IPS-18c (cell line): ENCODE measurements at regions not wholly inside any gene's neighbourhood (a gene's known extent, or its start where the extent isn't known, plus 50 kb on each side); places are given as distances from the start of the nearest gene placed in this dataset.
"Not testable (repeated sequence)": the region's sequence is repeated elsewhere in the genome, so short reads cannot be mapped to it uniquely, and the experiment has no call there.

Source experiments
- H3K4me3 ChIP-seq: 2 replicates; pipeline ENCODE4 v1.7.0; 2013; ENCODE audit warnings: low read depth, mild to moderate bottlenecking, low read length, moderate library complexity; ENCODE audit not compliant: insufficient read depth
- H3K9me3 ChIP-seq: one replicate; pipeline ENCODE4 v1.6.1; 2013; ENCODE audit warnings: mild to moderate bottlenecking, low read length, moderate library complexity; ENCODE audit not compliant: control insufficient read depth, insufficient read depth

GRCh38 chr6:125354649-125355048, 52.9 kb upstream of the HDDC2 start:
- Histone ChIP-seq H3K9me3 (no peaks in the 10 kb centered on the region), H3K4me3 (no peak overlapping the region)

GRCh38 chr6:125356884-125357283, 55.1 kb upstream of the HDDC2 start:
- Histone ChIP-seq H3K9me3 (no peaks in the 10 kb centered on the region), H3K4me3 (no peak overlapping the region)

GRCh38 chr6:125357515-125358256, 55.9 kb upstream of the HDDC2 start:
- Histone ChIP-seq H3K4me3 (no peak overlapping the region), H3K9me3 (no peaks in the 10 kb centered on the region)

- H3K9me3 ChIP-seq, result no peaks in the 10 kb centered on the region
- H3K4me3 ChIP-seq, result no peak overlapping the region
Measured at GRCh38 chr6:125358898-125359297, 57.1 kb upstream of the HDDC2 start.

- Histone ChIP-seq H3K4me3 (no peak overlapping the region), H3K9me3 (no peaks in the 10 kb centered on the region)
Measured at GRCh38 chr6:125361868-125362267, 60.1 kb upstream of the HDDC2 start.

- Histone ChIP-seq H3K4me3 (peak overlapping the region; percentile 57), H3K9me3 (no peaks in the 10 kb centered on the region)
Measured at GRCh38 chr6:125363039-125363823, 61.5 kb upstream of the HDDC2 start.

GRCh38 chr6:125363824-125364165, 62.0 kb upstream of the HDDC2 start:
- no peaks in the 10 kb centered on the region for H3K9me3 ChIP-seq
- H3K4me3 ChIP-seq, result peak overlapping the region; percentile 57

- H3K9me3 ChIP-seq, result no peaks in the 10 kb centered on the region
- no peak overlapping the region for H3K4me3 ChIP-seq
Measured at GRCh38 chr6:125365230-125365629, 63.5 kb upstream of the HDDC2 start.

GRCh38 chr6:125367036-125367782, 65.4 kb upstream of the HDDC2 start:
- Histone ChIP-seq H3K4me3 (no peak overlapping the region), H3K9me3 (no peaks in the 10 kb centered on the region)

- Histone ChIP-seq H3K4me3 (no peak overlapping the region), H3K9me3 (no peaks in the 10 kb centered on the region)
Measured at GRCh38 chr6:125370343-125370742, 68.6 kb upstream of the HDDC2 start.

GRCh38 chr6:125375013-125375412, 73.2 kb upstream of the HDDC2 start:
- Histone ChIP-seq H3K4me3 (no peak overlapping the region), H3K9me3 (no peaks in the 10 kb centered on the region)

- no peaks in the 10 kb centered on the region for H3K9me3 ChIP-seq
- no peak overlapping the region for H3K4me3 ChIP-seq
Measured at GRCh38 chr6:125375821-125376220, 74.1 kb upstream of the HDDC2 start.

GRCh38 chr6:125377621-125378020, 75.9 kb upstream of the HDDC2 start:
- Histone ChIP-seq H3K4me3 (no peak overlapping the region), H3K9me3 (no peaks in the 10 kb centered on the region)

GRCh38 chr6:125379174-125379573, 77.4 kb upstream of the HDDC2 start:
- Histone ChIP-seq H3K4me3 (no peak overlapping the region), H3K9me3 (no peaks in the 10 kb centered on the region)

- H3K9me3 ChIP-seq, result no peaks in the 10 kb centered on the region
- no peak overlapping the region for H3K4me3 ChIP-seq
Measured at GRCh38 chr6:125380474-125380873, 78.7 kb upstream of the HDDC2 start.

- not testable (repeated sequence) for H3K4me3 ChIP-seq, H3K9me3 ChIP-seq
Measured at GRCh38 chr6:125386337-125386736, 84.6 kb upstream of the HDDC2 start.

GRCh38 chr6:125392682-125393081, 90.9 kb upstream of the HDDC2 start:
- Histone ChIP-seq H3K9me3 (peaks cover 2% of the 10 kb centered on the region), H3K4me3 (no peak overlapping the region)

GRCh38 chr6:125393449-125393858, 91.7 kb upstream of the HDDC2 start:
- H3K9me3 ChIP-seq, result peaks cover 2% of the 10 kb centered on the region

More at GRCh38 chr6:125393449-125393858, 91.7 kb upstream of the HDDC2 start:
- no peak overlapping the region for H3K4me3 ChIP-seq
